ENCODE measurements at regions not wholly inside any gene's neighbourhood (a gene's known extent, or its start where the extent isn't known, plus 50 kb on each side); places are given as distances from the start of the nearest gene placed in this dataset.

- DNase-seq = no peak
These were observed 573.9 kb downstream of the TCERG1L start for GRCh38 chr10:130737621-130738020.

DNA sequence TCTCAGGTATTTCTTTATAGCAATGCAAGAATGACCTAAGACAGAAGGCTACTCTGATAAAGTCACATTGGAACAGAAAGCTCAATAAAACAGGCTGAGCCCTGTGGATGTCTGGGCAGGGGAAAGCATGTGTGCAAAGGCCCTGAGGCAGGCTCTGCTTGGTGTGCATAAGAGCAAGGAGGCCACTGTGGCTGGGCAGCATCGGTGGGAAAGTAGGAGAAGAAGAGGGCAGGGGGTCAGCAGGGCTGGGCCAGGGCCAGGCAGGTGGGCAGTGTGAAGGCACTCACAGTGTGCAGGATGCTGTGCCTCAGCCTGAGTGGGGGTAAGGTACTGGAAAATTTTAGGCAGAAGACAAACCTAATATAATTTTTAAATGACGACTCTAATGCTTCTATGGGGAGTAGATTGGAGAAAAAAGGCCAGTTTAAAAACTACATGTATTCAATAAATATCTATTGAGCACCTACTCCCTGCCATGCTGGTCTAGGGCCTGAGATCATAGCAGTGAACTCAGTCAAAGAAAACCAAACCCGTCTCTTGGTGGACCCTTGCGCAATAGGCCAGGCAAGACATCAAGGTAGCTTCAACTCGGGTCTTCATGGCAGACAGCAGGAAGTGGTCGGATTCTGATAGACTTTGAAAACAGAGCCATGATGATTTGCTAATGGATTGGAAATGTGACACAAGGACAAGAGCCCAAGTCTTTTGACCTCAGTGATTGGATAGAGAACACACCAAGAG lies 572.3 kb downstream of the TCERG1L start:
- DNase-seq = no peak

- no peak for DNase-seq
These were observed 571.8 kb downstream of the TCERG1L start for GRCh38 chr10:130739757-130740145.

GRCh38 chr10:130740166-130740565 lies 571.4 kb downstream of the TCERG1L start:
- DNase-seq = no peak

- no peak for DNase-seq
These were observed 570.4 kb downstream of the TCERG1L start for GRCh38 chr10:130740915-130741750.

GRCh38 chr10:130741901-130742855 lies 569.3 kb downstream of the TCERG1L start:
- DNase-seq = no peak

- no peak for DNase-seq
These were observed 568.4 kb downstream of the TCERG1L start for GRCh38 chr10:130742941-130743675.

GRCh38 chr10:130743751-130744271 lies 567.7 kb downstream of the TCERG1L start:
- DNase-seq = no peak

DNA sequence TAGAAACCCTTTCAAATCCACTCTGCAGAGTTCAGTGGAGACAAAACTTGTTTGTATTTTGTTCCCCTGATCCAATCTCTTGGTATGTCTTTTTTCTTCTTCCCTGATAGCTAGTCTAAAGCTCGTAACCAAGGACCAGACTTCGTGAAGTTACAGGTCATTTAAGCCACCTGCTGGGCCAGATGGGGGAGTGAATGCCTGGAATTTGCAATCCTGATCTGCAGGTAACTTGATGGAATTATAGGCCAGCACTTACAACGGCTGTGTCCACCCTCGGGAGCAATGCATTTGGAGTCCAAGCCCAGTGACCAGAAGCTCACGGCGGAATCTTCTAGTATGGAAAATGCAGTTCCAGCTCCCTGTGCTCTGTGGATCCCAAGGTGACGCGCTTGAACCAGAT lies 566.9 kb downstream of the TCERG1L start:
- DNase-seq = no peak

DNA sequence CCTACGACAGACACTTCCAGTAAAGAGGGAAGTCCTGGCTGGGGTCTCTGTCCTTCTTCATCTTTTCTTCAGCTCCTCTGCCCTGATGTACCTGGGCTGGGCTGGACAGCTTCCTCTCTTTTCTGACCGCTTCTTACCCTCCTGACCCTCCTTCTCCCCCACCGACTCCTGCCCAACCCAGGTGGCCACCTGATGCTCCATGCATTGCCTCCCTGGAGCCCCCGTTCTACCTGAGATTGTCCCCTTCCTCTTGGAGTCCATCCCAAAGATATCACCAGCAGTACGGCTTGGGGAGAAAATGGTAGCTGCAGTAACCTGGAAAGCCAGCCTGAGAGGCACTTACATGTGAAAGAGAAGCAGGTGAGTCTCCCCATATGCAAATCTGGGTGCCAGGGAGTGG lies 566.3 kb downstream of the TCERG1L start:
- no peak for DNase-seq

DNA sequence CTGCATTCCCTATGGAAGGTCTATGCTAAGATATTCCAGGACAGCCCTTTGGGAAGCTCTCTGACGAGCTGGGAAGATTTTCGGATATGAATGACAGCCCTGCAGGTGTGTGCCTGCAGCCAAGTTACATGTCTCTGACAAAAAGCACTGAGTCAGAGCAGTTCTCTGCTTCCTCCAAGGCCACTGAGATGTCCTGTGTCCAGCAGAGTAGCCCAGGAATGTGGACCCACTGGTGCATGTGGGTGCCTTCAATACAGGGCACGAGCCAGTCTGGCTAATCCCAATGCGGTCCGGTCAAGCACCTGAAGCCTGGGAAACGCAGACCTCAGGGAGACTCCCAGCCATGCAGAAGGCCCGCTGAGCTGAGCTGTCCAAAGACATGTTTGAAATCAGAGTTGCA lies 565.7 kb downstream of the TCERG1L start:
- DNase-seq = no peak

DNA sequence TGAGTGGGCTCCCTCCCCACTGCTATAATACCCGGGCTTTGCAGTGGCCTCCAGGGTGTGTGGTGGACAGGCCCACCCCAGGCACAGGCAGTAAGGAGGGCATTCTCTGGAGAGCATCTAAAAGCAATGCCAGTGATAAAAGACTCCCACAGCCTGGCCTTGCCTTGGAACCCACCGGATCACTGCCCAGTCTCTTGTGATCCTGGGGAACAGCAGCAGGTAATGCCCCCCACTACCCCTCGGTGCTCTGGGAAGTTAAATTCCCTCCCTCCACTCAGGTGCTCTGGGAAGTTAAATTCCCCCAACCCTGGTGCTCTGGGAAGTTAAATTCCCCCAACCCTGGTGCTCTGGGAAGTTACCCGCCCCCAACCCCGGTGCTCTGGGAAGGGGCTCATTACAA lies 565.2 kb downstream of the TCERG1L start:
- no peak for DNase-seq

- DNase-seq = no peak
These were observed 564.2 kb downstream of the TCERG1L start for GRCh38 chr10:130747356-130747755.

- DNase-seq = no peak
These were observed 563.6 kb downstream of the TCERG1L start for GRCh38 chr10:130747946-130748345.

DNA sequence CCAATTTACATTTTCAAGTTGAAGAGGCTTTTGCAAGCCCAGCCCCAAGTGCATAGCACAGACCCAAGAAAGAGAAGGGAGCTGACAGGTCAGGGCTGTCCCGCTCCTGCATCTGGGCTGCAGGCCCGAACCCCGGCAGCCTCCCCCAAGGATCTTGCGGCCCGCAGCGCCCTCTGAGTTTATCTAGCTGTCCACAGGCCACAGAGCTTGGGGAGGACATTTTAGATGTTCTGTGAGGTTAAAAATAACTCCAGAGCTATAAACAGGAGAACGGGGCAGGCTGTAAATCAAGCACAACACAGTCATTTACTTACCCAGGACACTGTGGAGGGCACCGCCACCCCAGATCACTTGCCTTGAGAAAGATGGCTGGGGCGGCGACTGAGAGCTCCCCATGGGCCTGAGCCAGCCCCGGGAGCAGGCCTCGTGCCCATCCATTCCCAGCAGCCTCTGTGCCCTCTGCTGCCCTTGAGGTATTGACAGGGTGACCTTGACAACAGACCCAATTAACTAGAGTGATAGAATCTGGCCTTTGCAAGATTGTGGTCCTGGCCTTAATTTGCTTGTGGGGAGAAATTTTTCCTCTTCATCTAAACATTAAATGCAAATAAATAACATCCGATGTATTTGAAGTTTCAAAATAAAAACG lies 563.0 kb downstream of the TCERG1L start:
- DNase-seq = no peak

- DNase-seq = no peak
These were observed 561.6 kb downstream of the TCERG1L start for GRCh38 chr10:130749911-130750310.

- DNase-seq = no peak
These were observed 561.1 kb downstream of the TCERG1L start for GRCh38 chr10:130750441-130750840.

- no peak for DNase-seq
These were observed 560.2 kb downstream of the TCERG1L start for GRCh38 chr10:130751106-130751840.

GRCh38 chr10:130751851-130752250 lies 559.7 kb downstream of the TCERG1L start:
- no peak for DNase-seq

DNA sequence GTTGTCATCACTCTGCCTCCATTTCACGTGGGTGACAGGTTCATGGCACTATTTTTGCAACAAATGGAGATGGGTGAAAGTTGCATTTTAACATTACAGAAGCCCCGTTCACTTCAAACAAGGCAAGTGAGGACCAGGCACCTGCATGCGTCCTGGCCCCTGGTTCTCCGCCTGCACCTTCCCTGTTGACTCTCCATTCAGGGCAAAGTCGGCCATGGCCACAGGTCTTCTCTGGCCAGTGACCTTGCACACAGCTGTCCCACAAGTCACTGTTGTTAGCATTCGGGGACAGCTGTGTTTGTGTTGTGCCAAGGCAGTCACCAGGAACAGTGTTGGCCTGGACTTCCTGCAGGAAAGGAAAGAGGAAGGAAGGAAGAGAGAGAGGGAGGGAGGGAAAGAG lies 554.9 kb downstream of the TCERG1L start:
- no peak for DNase-seq

DNA sequence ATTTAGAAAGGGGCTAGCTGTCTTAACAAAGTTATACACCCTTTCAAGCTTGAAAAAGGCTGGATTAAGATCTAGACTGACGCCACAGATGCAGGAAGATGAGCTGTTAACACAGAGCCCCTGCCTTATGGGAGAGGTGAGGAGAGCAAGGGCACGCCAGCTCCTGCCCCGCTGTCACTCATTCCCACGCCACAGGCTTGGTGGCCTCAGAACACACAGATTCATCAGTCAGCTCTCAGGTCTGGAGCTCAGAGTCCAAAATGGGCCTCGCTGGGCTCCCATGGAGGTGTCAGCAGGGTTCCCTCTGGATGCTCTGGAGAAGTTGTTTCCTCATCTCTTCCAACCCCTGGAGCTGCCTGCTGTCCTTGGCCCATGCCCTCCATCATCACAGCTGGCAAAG lies 554.2 kb downstream of the TCERG1L start:
- no peak for DNase-seq

Measured in CD4-positive, alpha-beta T cell treated with Interferon alpha-2 for 1 hour (primary cell).